HL-60 (cell line): ENCODE measurements at regions not wholly inside any gene's neighbourhood (a gene's known extent, or its start where the extent isn't known, plus 50 kb on each side); places are given as distances from the start of the nearest gene placed in this dataset.

Source experiments
- GABPA ChIP-seq: IDR thresholded peaks from 2 replicates; pipeline ENCODE4 v1.6.1; 2012; ENCODE audit warnings: low read depth
- TF ChIP-seq, protein P1 (sequence below): IDR thresholded peaks from one replicate; pipeline ENCODE4 v1.5.1; 2011; ENCODE audit warnings: low read length, control low read depth, inconsistent platforms; ENCODE audit not compliant: insufficient read depth
- TF ChIP-seq, protein P2 (sequence below): IDR thresholded peaks from 2 replicates; pipeline ENCODE4 v1.6.1; 2012; ENCODE audit warnings: low read depth; ENCODE audit not compliant: insufficient replicate concordance

DNA sequence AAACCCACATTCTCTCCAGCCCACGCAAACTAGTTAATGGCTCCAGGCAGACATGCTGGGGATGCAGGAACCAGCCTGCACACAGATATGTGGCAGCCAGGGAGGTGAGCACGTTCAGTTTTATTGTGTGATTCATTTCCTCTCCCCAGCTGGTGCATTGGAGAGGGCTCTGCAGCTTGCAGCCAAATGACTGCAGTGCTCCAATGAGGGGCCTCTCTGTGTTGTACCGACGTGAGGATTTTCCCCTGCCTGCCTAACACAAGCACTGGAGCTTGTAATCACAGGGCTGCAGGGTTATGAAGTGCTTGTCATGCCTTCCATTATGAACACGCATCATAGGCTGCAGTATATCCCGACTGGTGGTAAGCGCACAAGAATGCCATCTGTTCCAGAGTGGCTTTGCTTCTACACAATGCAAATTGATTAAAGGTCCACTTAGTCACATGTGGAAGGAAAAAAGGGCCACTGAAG, 92.3 kb upstream of the THUMPD2 start:
- TF ChIP-seq, protein P1, sequence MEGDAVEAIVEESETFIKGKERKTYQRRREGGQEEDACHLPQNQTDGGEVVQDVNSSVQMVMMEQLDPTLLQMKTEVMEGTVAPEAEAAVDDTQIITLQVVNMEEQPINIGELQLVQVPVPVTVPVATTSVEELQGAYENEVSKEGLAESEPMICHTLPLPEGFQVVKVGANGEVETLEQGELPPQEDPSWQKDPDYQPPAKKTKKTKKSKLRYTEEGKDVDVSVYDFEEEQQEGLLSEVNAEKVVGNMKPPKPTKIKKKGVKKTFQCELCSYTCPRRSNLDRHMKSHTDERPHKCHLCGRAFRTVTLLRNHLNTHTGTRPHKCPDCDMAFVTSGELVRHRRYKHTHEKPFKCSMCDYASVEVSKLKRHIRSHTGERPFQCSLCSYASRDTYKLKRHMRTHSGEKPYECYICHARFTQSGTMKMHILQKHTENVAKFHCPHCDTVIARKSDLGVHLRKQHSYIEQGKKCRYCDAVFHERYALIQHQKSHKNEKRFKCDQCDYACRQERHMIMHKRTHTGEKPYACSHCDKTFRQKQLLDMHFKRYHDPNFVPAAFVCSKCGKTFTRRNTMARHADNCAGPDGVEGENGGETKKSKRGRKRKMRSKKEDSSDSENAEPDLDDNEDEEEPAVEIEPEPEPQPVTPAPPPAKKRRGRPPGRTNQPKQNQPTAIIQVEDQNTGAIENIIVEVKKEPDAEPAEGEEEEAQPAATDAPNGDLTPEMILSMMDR, result no peak
- TF ChIP-seq GABPA, result no peak
- TF ChIP-seq, protein P2, sequence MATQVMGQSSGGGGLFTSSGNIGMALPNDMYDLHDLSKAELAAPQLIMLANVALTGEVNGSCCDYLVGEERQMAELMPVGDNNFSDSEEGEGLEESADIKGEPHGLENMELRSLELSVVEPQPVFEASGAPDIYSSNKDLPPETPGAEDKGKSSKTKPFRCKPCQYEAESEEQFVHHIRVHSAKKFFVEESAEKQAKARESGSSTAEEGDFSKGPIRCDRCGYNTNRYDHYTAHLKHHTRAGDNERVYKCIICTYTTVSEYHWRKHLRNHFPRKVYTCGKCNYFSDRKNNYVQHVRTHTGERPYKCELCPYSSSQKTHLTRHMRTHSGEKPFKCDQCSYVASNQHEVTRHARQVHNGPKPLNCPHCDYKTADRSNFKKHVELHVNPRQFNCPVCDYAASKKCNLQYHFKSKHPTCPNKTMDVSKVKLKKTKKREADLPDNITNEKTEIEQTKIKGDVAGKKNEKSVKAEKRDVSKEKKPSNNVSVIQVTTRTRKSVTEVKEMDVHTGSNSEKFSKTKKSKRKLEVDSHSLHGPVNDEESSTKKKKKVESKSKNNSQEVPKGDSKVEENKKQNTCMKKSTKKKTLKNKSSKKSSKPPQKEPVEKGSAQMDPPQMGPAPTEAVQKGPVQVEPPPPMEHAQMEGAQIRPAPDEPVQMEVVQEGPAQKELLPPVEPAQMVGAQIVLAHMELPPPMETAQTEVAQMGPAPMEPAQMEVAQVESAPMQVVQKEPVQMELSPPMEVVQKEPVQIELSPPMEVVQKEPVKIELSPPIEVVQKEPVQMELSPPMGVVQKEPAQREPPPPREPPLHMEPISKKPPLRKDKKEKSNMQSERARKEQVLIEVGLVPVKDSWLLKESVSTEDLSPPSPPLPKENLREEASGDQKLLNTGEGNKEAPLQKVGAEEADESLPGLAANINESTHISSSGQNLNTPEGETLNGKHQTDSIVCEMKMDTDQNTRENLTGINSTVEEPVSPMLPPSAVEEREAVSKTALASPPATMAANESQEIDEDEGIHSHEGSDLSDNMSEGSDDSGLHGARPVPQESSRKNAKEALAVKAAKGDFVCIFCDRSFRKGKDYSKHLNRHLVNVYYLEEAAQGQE, result no peak
